ENCODE measurements at regions not wholly inside any gene's neighbourhood (a gene's known extent, or its start where the extent isn't known, plus 50 kb on each side); places are given as distances from the start of the nearest gene placed in this dataset.

DNA sequence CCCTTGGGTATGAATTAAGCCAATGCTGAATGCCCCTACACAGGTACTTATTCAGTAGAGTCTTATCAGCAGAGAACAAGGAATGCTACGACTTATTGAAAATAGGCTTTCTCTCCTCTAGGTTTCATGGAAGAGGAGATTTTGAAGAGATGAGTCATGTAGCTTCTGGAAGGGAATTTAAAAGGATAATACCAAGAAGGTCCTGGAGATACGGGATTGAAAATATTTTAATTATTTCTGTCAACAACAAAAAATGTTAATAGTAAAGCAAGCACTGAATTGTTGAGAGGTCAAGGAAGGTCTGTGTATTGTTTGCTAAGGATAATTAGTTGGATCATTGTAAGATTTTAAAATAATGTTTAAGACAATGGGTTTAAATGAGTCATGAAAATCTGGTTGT is 293.0 kb upstream of the SPHKAP start:
- TF ChIP-seq POLR2A (IDR thresholded peaks at IDR 0.05; ENCODE audit: low read length) (no peak), GATA1 (IDR thresholded peaks at IDR 0.05; ENCODE audit: low read depth, low read length) (no peak)
